Activated gamma-delta T cell (primary cell): ENCODE measurements at regions not wholly inside any gene's neighbourhood (a gene's known extent, or its start where the extent isn't known, plus 50 kb on each side); places are given as distances from the start of the nearest gene placed in this dataset.
"Not testable (repeated sequence)": the region's sequence is repeated elsewhere in the genome, so short reads cannot be mapped to it uniquely, and the experiment has no call there.

Experiments used
- DNase-seq: peaks from one replicate; lab custom pipeline; 2025; lab: John Stamatoyannopoulos, UW

DNA sequence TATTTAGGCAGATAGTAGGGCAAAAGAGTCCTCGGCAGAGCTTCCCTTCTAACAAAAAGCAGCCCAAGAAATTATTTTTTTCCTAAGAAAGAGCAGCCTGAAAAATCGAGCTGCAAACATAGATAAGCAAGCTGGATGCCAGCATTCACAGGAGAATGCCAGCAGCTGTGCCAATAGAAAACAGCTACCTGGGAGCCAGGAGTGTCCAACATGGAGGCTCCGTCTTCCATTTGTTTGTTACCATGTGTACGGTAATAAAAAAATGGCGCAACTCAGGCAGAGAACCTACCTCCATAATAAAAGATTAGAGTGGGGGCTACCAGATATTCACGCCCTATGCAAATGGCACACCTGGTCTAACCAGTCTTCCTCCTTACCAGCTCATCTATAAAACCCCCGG lies 77.6 kb upstream of the IPO5 start:
- no peak for DNase-seq

GRCh38 chr13:97878431-97879375 lies 74.8 kb upstream of the IPO5 start:
- DNase-seq: no peak

GRCh38 chr13:97879646-97880310 lies 73.7 kb upstream of the IPO5 start:
- DNase-seq: no peak

- no peak for DNase-seq
Observed at GRCh38 chr13:97880311-97880675, 73.2 kb upstream of the IPO5 start.

DNA sequence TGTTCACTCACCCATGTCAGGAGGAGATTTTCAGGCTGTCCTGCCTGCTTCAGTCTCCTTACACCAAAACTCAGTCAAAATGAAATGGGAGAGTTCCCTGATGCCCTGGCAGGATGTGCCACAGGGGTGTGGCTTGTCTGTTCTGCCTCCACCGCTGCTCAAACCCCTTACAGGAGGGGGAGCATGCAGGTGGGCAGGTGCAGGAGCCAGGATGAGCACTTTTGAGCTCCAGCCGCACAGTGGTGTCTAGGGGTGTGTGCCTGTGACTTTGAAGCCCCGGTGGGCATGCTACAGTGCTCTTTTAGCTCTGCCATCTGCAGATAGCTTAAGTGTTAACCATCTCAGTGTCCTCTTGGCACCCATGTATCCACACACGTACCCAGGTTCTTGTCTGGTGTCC lies 71.9 kb upstream of the IPO5 start:
- DNase-seq: no peak

- no peak for DNase-seq
Observed at GRCh38 chr13:97883396-97883795, 70.1 kb upstream of the IPO5 start.

GRCh38 chr13:97884707-97885468 lies 68.6 kb upstream of the IPO5 start:
- no peak for DNase-seq

GRCh38 chr13:97885641-97886040 lies 67.8 kb upstream of the IPO5 start:
- DNase-seq: no peak

DNA sequence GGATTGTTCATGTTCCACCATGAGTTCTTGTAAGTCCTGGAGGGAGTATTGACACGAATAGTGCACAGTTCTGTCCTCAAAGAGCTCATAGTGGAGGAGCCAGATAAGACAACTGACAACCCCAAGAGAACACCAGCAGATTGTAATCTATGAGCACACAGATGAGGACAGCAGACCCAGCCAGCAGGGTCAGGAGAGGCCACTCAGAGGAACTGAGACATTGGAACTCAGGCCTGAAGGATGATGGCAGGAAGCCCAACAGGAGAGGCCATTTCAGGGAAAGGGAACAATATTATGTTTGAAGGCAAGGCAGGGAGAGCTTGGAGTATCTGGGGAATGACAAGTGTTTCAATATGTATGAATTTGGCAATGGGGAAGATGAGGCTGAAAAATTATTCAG lies 63.7 kb upstream of the IPO5 start:
- no peak for DNase-seq

GRCh38 chr13:97890573-97890972 lies 62.9 kb upstream of the IPO5 start:
- no peak for DNase-seq

DNA sequence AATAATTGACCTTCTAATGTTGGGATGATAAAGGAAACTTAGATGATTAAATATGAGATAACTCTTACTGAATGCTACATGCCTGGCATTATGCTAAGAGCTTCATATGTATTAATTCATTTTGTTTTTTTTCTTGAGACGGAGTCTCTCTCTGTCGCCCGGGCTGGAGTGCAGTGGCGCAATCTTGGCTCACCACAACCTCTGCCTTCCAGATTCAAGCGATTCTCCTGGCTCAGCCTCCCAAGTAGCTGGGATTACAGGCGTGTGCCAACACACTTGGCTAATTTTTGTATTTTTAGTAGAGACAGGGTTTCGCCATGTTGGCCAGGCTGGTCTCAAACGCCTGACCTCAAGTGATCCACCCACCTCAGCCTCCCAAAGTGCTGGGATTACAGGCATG lies 61.5 kb upstream of the IPO5 start:
- DNase-seq: not testable (repeated sequence)

DNA sequence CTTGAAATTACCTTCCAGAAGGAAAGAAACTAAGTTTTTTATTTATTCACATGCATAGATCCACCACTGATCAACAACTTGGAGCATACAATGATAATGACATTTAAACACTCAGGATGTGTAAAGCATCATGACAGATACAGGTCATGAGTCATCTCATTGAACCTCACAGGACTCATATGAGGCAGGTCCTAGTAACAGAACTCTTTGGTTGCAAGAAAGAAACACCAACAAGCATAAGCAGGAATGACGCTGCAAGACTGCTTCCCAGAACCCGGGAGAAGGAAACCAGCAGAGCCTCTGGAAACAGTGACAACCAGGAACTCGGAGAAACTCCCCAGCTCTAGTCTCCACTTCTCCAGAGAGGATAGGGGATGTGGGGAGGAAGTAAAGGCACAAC lies 60.8 kb upstream of the IPO5 start:
- no peak for DNase-seq

DNA sequence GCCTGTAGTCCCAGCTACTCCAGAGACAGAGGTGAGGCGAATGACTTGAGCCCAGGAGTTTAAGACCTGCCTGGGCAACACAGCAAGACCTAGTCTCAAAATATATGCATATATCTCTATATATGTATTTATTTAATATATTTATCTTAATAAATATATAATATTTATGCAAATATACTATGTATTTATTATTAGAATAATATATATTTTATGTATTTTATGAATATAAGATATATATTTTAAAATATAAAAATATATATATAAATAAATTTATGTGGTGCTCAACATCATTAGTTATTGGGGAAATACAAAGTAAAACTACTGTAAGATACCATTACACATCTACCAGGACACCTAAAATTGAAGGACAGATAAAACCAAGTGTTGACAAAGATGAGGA lies 58.1 kb upstream of the IPO5 start:
- DNase-seq: no peak

GRCh38 chr13:97896446-97896845 lies 57.0 kb upstream of the IPO5 start:
- no peak for DNase-seq

DNA sequence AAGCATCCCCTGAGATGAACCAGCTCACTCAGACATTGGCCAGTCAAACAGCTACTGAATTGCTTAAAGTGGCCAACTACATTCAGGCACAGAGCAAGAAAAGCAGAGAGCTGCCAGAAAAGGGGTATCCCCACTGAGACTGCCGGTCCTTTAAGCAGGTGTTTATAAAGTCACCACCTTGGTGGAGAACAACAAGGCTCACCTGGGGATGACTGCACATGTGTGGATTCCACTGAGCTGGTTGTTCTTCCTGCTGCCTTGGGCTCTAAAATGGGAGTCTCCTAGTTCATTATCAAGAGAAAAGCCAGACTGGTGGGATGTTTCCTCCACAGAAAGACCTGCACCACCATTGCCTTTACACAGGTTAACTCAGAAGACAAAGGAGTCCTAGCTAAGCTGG lies 51.8 kb upstream of the IPO5 start:
- no peak for DNase-seq
